ENCODE measurements at regions not wholly inside any gene's neighbourhood (a gene's known extent, or its start where the extent isn't known, plus 50 kb on each side); places are given as distances from the start of the nearest gene placed in this dataset.

- Mint-ChIP-seq H3K36me3 (ENCODE audit: low read depth) (no peaks in the 10 kb centered on the region), H3K4me3 (no peak overlapping the region), H3K27ac (no peak overlapping the region), H3K9me3 (no peaks in the 10 kb centered on the region), H3K27me3 (peaks cover 18% of the 10 kb centered on the region), H3K4me1 (ENCODE audit: low read depth) (no peaks in the 10 kb centered on the region)
- CTCF ChIA-PET = interaction anchor here (1.0 kb wide), 1 partner anchor 23 kb away, joined by 3 read pairs; no protein-coding TSS in a partner anchor
- intact Hi-C loops (cut with micrococcal nuclease) = no loop called here
- no peak for TF ChIP-seq CTCF (IDR thresholded peaks at IDR 0.05)
- POLR2A ChIA-PET = no interaction called here
- ATAC-seq = no peak
- no peak for DNase-seq
Measured at GRCh38 chr4:41851621-41852020, 83.6 kb upstream of the TMEM33 start.

GRCh38 chr4:41844327-41844726 is 90.9 kb upstream of the TMEM33 start:
- H3K4me1 Mint-ChIP-seq (ENCODE audit: low read depth) = peaks cover 4% of the 10 kb centered on the region
- ATAC-seq = no peak
- CTCF ChIA-PET = no interaction called here
- H3K4me3 Mint-ChIP-seq = no peak overlapping the region
- DNase-seq = no peak
- no peak overlapping the region for H3K27ac Mint-ChIP-seq
- intact Hi-C loops (cut with micrococcal nuclease) = no loop called here
- H3K27me3 Mint-ChIP-seq = peaks cover 14% of the 10 kb centered on the region
- POLR2A ChIA-PET = no interaction called here
- H3K36me3 Mint-ChIP-seq (ENCODE audit: low read depth) = no peaks in the 10 kb centered on the region
- H3K9me3 Mint-ChIP-seq = no peaks in the 10 kb centered on the region
- no peak for TF ChIP-seq CTCF (IDR thresholded peaks at IDR 0.05)

DNA sequence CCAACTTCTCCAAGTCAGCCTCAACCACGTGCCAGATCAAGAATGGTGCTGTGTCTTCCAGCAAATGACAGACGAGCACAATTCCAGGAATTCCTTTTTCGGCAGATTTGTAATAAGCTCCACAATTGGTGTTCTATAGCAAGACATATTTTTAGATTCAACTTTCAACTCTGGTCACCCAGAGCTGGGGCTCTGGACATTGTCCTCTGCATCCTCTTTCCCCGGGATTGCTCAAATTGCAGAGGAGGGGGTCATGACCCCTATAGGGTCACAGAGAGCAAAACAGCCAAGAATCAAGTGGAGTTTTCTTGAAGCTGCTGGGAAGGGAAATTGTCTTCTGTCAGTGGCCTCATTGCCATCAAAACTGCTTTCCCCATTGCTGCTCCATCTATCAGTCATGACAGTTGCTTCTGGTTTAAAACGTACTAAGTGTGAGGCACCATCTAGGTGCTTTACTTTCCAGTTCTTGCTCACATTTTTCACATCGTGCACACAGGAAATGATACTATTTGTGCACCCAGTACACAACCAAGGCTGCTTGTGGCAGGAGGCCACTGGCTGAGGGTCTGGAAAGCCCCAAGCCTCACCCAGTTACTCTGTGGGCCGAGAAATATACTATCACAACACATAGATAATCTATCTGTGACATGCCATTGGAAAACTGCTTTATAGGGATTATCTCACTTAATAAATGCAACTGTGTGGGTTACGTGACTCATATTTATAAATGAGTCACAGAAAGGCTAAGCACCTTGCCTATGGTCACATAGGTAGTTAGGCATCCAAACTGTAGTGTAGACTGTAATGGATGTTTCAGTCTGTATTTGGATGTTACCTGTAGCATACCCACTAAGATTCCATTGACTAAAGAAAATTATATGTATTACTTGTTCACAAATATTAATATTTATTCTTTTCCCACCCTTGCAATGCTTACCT is 91.7 kb upstream of the PHOX2B start:
- H3K9me3 Mint-ChIP-seq = no peaks in the 10 kb centered on the region
- peak; percentile 15 for DNase-seq
- intact Hi-C loops (cut with micrococcal nuclease) = no loop called here
- H3K4me3 Mint-ChIP-seq = no peak overlapping the region
- CTCF ChIA-PET = no interaction called here
- no peak for TF ChIP-seq CTCF (IDR thresholded peaks at IDR 0.05)
- H3K27ac Mint-ChIP-seq = no peak overlapping the region
- POLR2A ChIA-PET = no interaction called here
- peaks cover 4% of the 10 kb centered on the region for H3K4me1 Mint-ChIP-seq (ENCODE audit: low read depth)
- H3K36me3 Mint-ChIP-seq (ENCODE audit: low read depth) = no peaks in the 10 kb centered on the region
- H3K27me3 Mint-ChIP-seq = peaks cover 15% of the 10 kb centered on the region
- peak; percentile 71 for ATAC-seq

DNA sequence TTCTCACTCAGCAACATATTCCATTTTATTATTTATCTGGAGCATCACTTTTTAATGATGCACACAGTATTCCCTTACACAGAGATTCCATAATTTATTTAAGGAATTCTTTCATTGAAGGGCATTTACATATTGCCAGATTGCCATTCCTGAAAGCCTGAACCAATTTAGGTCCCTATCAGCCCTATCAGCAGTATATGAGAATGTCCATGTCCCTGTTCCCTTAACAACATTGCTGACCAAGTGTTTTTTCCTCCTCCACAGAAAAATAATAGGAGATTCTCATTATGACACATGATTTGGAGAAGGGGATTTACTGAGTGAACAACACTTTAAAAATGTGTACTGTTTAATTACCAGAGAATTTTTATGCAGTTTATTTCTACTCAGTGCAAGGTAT is 90.1 kb upstream of the PHOX2B start:
- intact Hi-C loops (cut with micrococcal nuclease) = no loop called here
- ATAC-seq (no peak), DNase-seq (no peak)
- TF ChIP-seq CTCF (IDR thresholded peaks at IDR 0.05) = no peak
- Mint-ChIP-seq H3K4me1 (ENCODE audit: low read depth) (peaks cover 4% of the 10 kb centered on the region), H3K36me3 (ENCODE audit: low read depth) (no peaks in the 10 kb centered on the region), H3K4me3 (no peak overlapping the region), H3K27me3 (peaks cover 11% of the 10 kb centered on the region), H3K27ac (no peak overlapping the region), H3K9me3 (no peaks in the 10 kb centered on the region)
- ChIA-PET CTCF (no interaction called here), POLR2A (no interaction called here)

GRCh38 chr4:41835321-41835995 is 86.9 kb upstream of the PHOX2B start:
- Mint-ChIP-seq H3K27me3 (peaks cover 7% of the 10 kb centered on the region), H3K36me3 (ENCODE audit: low read depth) (no peaks in the 10 kb centered on the region), H3K9me3 (no peaks in the 10 kb centered on the region), H3K4me3 (no peak overlapping the region), H3K27ac (no peak overlapping the region), H3K4me1 (ENCODE audit: low read depth) (peaks cover 4% of the 10 kb centered on the region)
- DNase-seq (no peak), ATAC-seq (no peak)
- POLR2A ChIA-PET = no interaction called here
- CTCF ChIA-PET = no interaction called here
- no peak for TF ChIP-seq CTCF (IDR thresholded peaks at IDR 0.05)
- intact Hi-C loops (cut with micrococcal nuclease) = no loop called here
